ENCODE measurements at regions not wholly inside any gene's neighbourhood (a gene's known extent, or its start where the extent isn't known, plus 50 kb on each side); places are given as distances from the start of the nearest gene placed in this dataset.

DNA sequence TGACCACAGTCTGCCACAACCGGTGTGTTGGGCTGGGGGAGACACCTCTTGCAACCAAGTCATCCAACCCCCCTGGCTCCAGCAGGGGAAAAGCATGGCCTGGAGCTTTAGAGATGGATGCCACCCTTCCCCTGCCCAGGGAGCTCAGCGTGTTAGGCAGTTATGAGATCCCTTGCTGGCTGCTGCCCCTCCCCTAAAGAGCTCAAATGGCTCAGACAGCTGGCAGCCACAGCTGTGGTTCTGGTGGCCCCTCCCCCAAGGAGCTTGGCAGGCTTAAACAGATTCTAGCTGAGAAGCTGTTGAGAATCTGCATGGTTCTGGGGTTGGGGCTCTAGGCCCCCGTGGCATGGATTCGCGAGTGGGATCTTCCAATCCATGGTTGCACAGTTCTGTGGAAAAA, 64.7 kb downstream of the TEX51 start:
- no peak for ATAC-seq
- no peak for TF ChIP-seq RARB (CRISPR knock-in tag; IDR thresholded peaks at IDR 0.05)
- no peak for TF ChIP-seq ARNTL (CRISPR knock-in tag; IDR thresholded peaks at IDR 0.05; ENCODE audit: borderline replicate concordance, low read depth)
- TF ChIP-seq ZFP30 (CRISPR knock-in tag; IDR thresholded peaks at IDR 0.05), result no peak
- no peak for TF ChIP-seq CSDC2 (CRISPR knock-in tag; IDR thresholded peaks at IDR 0.05)

DNA sequence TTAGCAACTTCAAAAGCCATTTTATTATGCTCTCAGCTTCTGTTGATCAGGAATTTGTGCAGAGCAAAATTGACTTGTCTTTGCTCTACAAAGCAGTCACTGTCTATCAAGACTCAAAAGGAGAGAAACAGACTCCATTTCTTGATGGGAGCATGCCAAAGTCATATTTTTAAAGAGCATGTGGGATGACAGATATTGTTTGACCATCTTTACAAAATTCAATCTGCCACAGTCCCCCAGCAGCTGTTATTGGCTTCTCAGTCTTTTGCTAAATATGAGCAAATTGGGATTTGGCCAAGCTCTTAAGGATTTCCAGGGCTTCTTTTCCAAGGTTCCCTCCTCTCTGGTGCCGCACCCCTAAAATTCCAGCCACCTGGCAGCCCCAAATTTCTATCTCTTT, 67.9 kb downstream of the TEX51 start:
- ATAC-seq, result no peak
- no peak for TF ChIP-seq ZFP30 (CRISPR knock-in tag; IDR thresholded peaks at IDR 0.05)

- no peak for TF ChIP-seq CREB5 (CRISPR knock-in tag; IDR thresholded peaks at IDR 0.05; ENCODE audit: low read depth)
- no peak for ATAC-seq
Observed at GRCh38 chr2:126970583-126970982, 71.9 kb downstream of the TEX51 start.

- ATAC-seq, result no peak
Observed at GRCh38 chr2:126971162-126971480, 72.4 kb downstream of the TEX51 start.

More at GRCh38 chr2:126971162-126971480, 72.4 kb downstream of the TEX51 start:
- TF ChIP-seq ZC3H10 (CRISPR knock-in tag; IDR thresholded peaks at IDR 0.05) (no peak), TOX (CRISPR knock-in tag; IDR thresholded peaks at IDR 0.05; ENCODE audit: borderline replicate concordance) (no peak), ZFP3 (CRISPR knock-in tag; IDR thresholded peaks at IDR 0.05) (no peak), GLIS3 (CRISPR knock-in tag; IDR thresholded peaks at IDR 0.05) (no peak), RARB (CRISPR knock-in tag; IDR thresholded peaks at IDR 0.05) (no peak), OSR1 (CRISPR knock-in tag; IDR thresholded peaks at IDR 0.05) (no peak), ESRRG (CRISPR knock-in tag; IDR thresholded peaks at IDR 0.05) (no peak), CSDC2 (CRISPR knock-in tag; IDR thresholded peaks at IDR 0.05) (no peak), ISL1 (CRISPR knock-in tag; IDR thresholded peaks at IDR 0.05) (no peak), CREB5 (CRISPR knock-in tag; IDR thresholded peaks at IDR 0.05; ENCODE audit: low read depth) (no peak), ZNF70 (CRISPR knock-in tag; IDR thresholded peaks at IDR 0.05) (no peak), ZFP30 (CRISPR knock-in tag; IDR thresholded peaks at IDR 0.05) (no peak), SNAI2 (CRISPR knock-in tag; IDR thresholded peaks at IDR 0.05) (no peak), TCF4 (CRISPR knock-in tag; IDR thresholded peaks at IDR 0.05; ENCODE audit: borderline replicate concordance) (no peak), PPARA (CRISPR knock-in tag; IDR thresholded peaks at IDR 0.05; ENCODE audit: borderline replicate concordance) (no peak), ARNTL (CRISPR knock-in tag; IDR thresholded peaks at IDR 0.05; ENCODE audit: borderline replicate concordance, low read depth) (no peak), ZNF8 (CRISPR knock-in tag; IDR thresholded peaks at IDR 0.05) (no peak)
- TF ChIP-seq, protein P1, sequence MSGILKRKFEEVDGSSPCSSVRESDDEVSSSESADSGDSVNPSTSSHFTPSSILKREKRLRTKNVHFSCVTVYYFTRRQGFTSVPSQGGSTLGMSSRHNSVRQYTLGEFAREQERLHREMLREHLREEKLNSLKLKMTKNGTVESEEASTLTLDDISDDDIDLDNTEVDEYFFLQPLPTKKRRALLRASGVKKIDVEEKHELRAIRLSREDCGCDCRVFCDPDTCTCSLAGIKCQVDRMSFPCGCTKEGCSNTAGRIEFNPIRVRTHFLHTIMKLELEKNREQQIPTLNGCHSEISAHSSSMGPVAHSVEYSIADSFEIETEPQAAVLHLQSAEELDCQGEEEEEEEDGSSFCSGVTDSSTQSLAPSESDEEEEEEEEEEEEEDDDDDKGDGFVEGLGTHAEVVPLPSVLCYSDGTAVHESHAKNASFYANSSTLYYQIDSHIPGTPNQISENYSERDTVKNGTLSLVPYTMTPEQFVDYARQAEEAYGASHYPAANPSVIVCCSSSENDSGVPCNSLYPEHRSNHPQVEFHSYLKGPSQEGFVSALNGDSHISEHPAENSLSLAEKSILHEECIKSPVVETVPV (CRISPR knock-in tag; IDR thresholded peaks at IDR 0.05), result no peak
- TF ChIP-seq, protein P2, sequence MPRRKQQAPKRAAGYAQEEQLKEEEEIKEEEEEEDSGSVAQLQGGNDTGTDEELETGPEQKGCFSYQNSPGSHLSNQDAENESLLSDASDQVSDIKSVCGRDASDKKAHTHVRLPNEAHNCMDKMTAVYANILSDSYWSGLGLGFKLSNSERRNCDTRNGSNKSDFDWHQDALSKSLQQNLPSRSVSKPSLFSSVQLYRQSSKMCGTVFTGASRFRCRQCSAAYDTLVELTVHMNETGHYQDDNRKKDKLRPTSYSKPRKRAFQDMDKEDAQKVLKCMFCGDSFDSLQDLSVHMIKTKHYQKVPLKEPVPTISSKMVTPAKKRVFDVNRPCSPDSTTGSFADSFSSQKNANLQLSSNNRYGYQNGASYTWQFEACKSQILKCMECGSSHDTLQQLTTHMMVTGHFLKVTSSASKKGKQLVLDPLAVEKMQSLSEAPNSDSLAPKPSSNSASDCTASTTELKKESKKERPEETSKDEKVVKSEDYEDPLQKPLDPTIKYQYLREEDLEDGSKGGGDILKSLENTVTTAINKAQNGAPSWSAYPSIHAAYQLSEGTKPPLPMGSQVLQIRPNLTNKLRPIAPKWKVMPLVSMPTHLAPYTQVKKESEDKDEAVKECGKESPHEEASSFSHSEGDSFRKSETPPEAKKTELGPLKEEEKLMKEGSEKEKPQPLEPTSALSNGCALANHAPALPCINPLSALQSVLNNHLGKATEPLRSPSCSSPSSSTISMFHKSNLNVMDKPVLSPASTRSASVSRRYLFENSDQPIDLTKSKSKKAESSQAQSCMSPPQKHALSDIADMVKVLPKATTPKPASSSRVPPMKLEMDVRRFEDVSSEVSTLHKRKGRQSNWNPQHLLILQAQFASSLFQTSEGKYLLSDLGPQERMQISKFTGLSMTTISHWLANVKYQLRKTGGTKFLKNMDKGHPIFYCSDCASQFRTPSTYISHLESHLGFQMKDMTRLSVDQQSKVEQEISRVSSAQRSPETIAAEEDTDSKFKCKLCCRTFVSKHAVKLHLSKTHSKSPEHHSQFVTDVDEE (CRISPR knock-in tag; IDR thresholded peaks at IDR 0.05), result no peak
- TF ChIP-seq, protein P3, sequence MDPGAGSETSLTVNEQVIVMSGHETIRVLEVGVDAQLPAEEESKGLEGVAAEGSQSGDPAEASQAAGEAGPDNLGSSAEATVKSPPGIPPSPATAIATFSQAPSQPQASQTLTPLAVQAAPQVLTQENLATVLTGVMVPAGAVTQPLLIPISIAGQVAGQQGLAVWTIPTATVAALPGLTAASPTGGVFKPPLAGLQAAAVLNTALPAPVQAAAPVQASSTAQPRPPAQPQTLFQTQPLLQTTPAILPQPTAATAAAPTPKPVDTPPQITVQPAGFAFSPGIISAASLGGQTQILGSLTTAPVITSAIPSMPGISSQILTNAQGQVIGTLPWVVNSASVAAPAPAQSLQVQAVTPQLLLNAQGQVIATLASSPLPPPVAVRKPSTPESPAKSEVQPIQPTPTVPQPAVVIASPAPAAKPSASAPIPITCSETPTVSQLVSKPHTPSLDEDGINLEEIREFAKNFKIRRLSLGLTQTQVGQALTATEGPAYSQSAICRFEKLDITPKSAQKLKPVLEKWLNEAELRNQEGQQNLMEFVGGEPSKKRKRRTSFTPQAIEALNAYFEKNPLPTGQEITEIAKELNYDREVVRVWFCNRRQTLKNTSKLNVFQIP (CRISPR knock-in tag; IDR thresholded peaks at IDR 0.05; ENCODE audit: borderline replicate concordance, low read depth), result no peak

Measured in SK-N-SH treated with all-trans-retinoic acid at 6 μM for 48 hours (cell line).